Natural killer cell (primary cell): ENCODE measurements at regions not wholly inside any gene's neighbourhood (a gene's known extent, or its start where the extent isn't known, plus 50 kb on each side); places are given as distances from the start of the nearest gene placed in this dataset.

Experiments
- ATAC-seq, 3 donors: fragments of 150-1000 bp in 2 of 3; fragments of 200-7000 bp in 1 of 3; cut with Tn5 transposase; 1 replicate in 1 of 3; 2 replicates in 2 of 3; pipeline ENCODE4 v1.10.0; 2021; ENCODE audit warnings: mild to moderate bottlenecking in 2 of 3, moderate library complexity in 2 of 3
- DNase-seq, 2 donors: peaks; one replicate each; pipeline versions ENCODE4 v3.0.0 to v3.0.0-alpha.2; 2013 to 2021; ENCODE audit warnings: mixed read lengths in 1 of 2
- H3K27ac ChIP-seq: one replicate; pipeline ENCODE4 v1.5.1; 2013; ENCODE audit warnings: mild to moderate bottlenecking, low read length
- H3K27me3 ChIP-seq: one replicate; pipeline ENCODE4 v1.6.1; 2013; ENCODE audit warnings: low read length; ENCODE audit not compliant: control insufficient read depth, insufficient read depth
- H3K36me3 ChIP-seq: one replicate; pipeline ENCODE4 v1.6.1; 2013; ENCODE audit warnings: low read length; ENCODE audit not compliant: control insufficient read depth, insufficient read depth
- H3K4me1 ChIP-seq: one replicate; pipeline ENCODE4 v1.6.1; 2013; ENCODE audit warnings: low read length; ENCODE audit not compliant: control insufficient read depth, insufficient read depth
- H3K4me3 ChIP-seq: one replicate; pipeline ENCODE4 v1.5.1; 2013; ENCODE audit warnings: low read length
- H3K9me3 ChIP-seq: one replicate; pipeline ENCODE4 v1.6.1; 2013; ENCODE audit warnings: low read length; ENCODE audit not compliant: control insufficient read depth, insufficient read depth
- H3K27ac Mint-ChIP-seq, 2 donors: one replicate each; pipeline ENCODE4 v1.8.0; 2022; ENCODE audit warnings: mild to moderate bottlenecking in 2 of 2, mixed read lengths in 2 of 2, moderate library complexity in 1 of 2
- H3K27me3 Mint-ChIP-seq, 2 donors: one replicate each; pipeline ENCODE4 v1.8.0; 2022; ENCODE audit warnings: low read depth in 2 of 2, mixed read lengths in 2 of 2
- H3K36me3 Mint-ChIP-seq: one replicate; pipeline ENCODE4 v1.8.0; 2022; ENCODE audit warnings: mixed read lengths
- H3K4me1 Mint-ChIP-seq, 2 donors: one replicate each; pipeline ENCODE4 v1.8.0; 2022; ENCODE audit warnings: mixed read lengths in 2 of 2
- H3K4me3 Mint-ChIP-seq: one replicate; pipeline ENCODE4 v1.8.0; 2022; ENCODE audit warnings: mild to moderate bottlenecking, moderate library complexity, mixed read lengths
- H3K9me3 Mint-ChIP-seq, 2 donors: one replicate each; pipeline ENCODE4 v1.8.0; 2022; ENCODE audit warnings: mixed read lengths in 2 of 2
- WGBS: methylation state at CpG from one replicate; pipeline ENCODE4 v1.1.7; 2013; ENCODE audit warnings: missing lambda C conversion rate; ENCODE audit not compliant: insufficient coverage; 5-methylcytosine and 5-hydroxymethylcytosine counted together
- intact Hi-C: fragments of 100-400 bp; cut with micrococcal nuclease; formaldehyde crosslinking; loops from one replicate; pipeline ENCODE4 v1.14.2; 2022
- TF ChIP-seq, protein P1 (sequence below): fragments of 200-600 bp; IDR thresholded peaks from one replicate; pipeline ENCODE4 v1.8.0; 2022; ENCODE audit warnings: antibody characterized with exemption

- H3K36me3 ChIP-seq = no peaks in the 10 kb centered on the region
- ATAC-seq (no peak), DNase-seq (no peak)
- H3K4me3 Mint-ChIP-seq = no peak overlapping the region
- no peaks in the 10 kb centered on the region for H3K27me3 ChIP-seq
- no peaks in the 10 kb centered on the region for H3K4me1 ChIP-seq
- H3K36me3 Mint-ChIP-seq = peaks cover 24% of the 10 kb centered on the region
- 90% methylated on average over 2 of the region's 3 CpGs for WGBS
- H3K27ac ChIP-seq = no peak overlapping the region
- peaks cover 2% of the 10 kb centered on the region for H3K9me3 ChIP-seq
- peaks cover 15 to 29% of the 10 kb centered on the region in 2 donors for H3K9me3 Mint-ChIP-seq
- TF ChIP-seq, protein P1, sequence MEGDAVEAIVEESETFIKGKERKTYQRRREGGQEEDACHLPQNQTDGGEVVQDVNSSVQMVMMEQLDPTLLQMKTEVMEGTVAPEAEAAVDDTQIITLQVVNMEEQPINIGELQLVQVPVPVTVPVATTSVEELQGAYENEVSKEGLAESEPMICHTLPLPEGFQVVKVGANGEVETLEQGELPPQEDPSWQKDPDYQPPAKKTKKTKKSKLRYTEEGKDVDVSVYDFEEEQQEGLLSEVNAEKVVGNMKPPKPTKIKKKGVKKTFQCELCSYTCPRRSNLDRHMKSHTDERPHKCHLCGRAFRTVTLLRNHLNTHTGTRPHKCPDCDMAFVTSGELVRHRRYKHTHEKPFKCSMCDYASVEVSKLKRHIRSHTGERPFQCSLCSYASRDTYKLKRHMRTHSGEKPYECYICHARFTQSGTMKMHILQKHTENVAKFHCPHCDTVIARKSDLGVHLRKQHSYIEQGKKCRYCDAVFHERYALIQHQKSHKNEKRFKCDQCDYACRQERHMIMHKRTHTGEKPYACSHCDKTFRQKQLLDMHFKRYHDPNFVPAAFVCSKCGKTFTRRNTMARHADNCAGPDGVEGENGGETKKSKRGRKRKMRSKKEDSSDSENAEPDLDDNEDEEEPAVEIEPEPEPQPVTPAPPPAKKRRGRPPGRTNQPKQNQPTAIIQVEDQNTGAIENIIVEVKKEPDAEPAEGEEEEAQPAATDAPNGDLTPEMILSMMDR = no peak
- intact Hi-C loops = no loop called here
- no peaks in the 10 kb centered on the region for H3K27me3 Mint-ChIP-seq
- H3K4me3 ChIP-seq = no peak overlapping the region
- no peak overlapping the region for H3K27ac Mint-ChIP-seq
- H3K4me1 Mint-ChIP-seq = no peaks in the 10 kb centered on the region
These were observed 606.7 kb upstream of the TMPRSS15 start for GRCh38 chr21:19010251-19010650.

- Mint-ChIP-seq H3K4me1 (no peaks in the 10 kb centered on the region), H3K9me3 (peaks cover 15 to 29% of the 10 kb centered on the region in 2 donors), H3K27me3 (no peaks in the 10 kb centered on the region), H3K36me3 (peaks cover 24% of the 10 kb centered on the region), H3K4me3 (no peak overlapping the region), H3K27ac (no peak overlapping the region)
- DNase-seq = no peak
- H3K36me3 ChIP-seq = no peaks in the 10 kb centered on the region
- no peak overlapping the region for H3K27ac ChIP-seq
- 93% methylated on average over 2 of the region's 2 CpGs for WGBS
- H3K27me3 ChIP-seq = no peaks in the 10 kb centered on the region
- peaks cover 2% of the 10 kb centered on the region for H3K9me3 ChIP-seq
- H3K4me3 ChIP-seq = no peak overlapping the region
- no peak for ATAC-seq
- TF ChIP-seq, protein P1 = no peak
- intact Hi-C loops = no loop called here
- no peaks in the 10 kb centered on the region for H3K4me1 ChIP-seq
These were observed 607.4 kb upstream of the TMPRSS15 start for GRCh38 chr21:19010996-19011395.

GRCh38 chr21:19011451-19011850 is 607.9 kb upstream of the TMPRSS15 start:
- Histone ChIP-seq H3K4me3 (no peak overlapping the region), H3K36me3 (no peaks in the 10 kb centered on the region), H3K27ac (no peak overlapping the region), H3K27me3 (no peaks in the 10 kb centered on the region), H3K4me1 (no peaks in the 10 kb centered on the region), H3K9me3 (peaks cover 2% of the 10 kb centered on the region)
- Mint-ChIP-seq H3K4me1 (no peaks in the 10 kb centered on the region), H3K4me3 (no peak overlapping the region), H3K27me3 (no peaks in the 10 kb centered on the region), H3K9me3 (peaks cover 15 to 25% of the 10 kb centered on the region in 2 donors), H3K36me3 (peaks cover 23% of the 10 kb centered on the region), H3K27ac (no peak overlapping the region)
- intact Hi-C loops = no loop called here
- no peak for DNase-seq
- TF ChIP-seq, protein P1 = no peak
- WGBS = 74% methylated on average over 2 of the region's 2 CpGs
- no peak for ATAC-seq

DNA sequence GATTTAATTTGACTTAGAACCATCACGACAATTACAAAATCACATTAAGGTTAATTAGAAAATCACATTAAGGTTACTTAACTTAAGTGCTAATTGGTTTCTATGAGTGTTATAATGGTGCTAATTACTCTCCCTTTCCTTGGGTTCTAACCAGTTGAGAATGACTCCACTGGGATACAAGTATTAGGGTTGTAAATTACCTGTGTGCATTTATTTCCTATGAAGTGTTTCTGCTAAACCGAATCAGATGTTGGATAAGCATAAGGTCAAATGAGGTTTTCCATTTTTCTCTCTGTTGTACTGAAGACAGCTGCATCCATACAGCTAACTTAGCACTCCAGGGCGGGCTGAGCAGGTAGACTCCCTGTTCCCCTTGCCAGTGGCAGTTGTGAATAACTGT is 610.3 kb upstream of the TMPRSS15 start:
- no peaks in the 10 kb centered on the region for H3K4me1 Mint-ChIP-seq
- H3K27ac Mint-ChIP-seq = no peak overlapping the region
- Histone ChIP-seq H3K4me3 (no peak overlapping the region), H3K27ac (no peak overlapping the region), H3K9me3 (peaks cover 2% of the 10 kb centered on the region), H3K27me3 (no peaks in the 10 kb centered on the region), H3K36me3 (no peaks in the 10 kb centered on the region), H3K4me1 (no peaks in the 10 kb centered on the region)
- intact Hi-C loops = no loop called here
- H3K27me3 Mint-ChIP-seq = no peaks in the 10 kb centered on the region
- ATAC-seq (no peak), DNase-seq (no peak)
- WGBS = 53% methylated on average over 2 of the region's 3 CpGs
- H3K4me3 Mint-ChIP-seq = no peak overlapping the region
- TF ChIP-seq, protein P1 = no peak
- peaks cover 12% of the 10 kb centered on the region for H3K36me3 Mint-ChIP-seq
- H3K9me3 Mint-ChIP-seq = peaks cover 9% of the 10 kb centered on the region in 2 donors
